B cell (primary cell): ENCODE measurements at regions not wholly inside any gene's neighbourhood (a gene's known extent, or its start where the extent isn't known, plus 50 kb on each side); places are given as distances from the start of the nearest gene placed in this dataset.

Experiments
- EZH2 ChIP-seq: IDR thresholded peaks from 2 replicates; pipeline ENCODE4 v1.6.1; 2012; ENCODE audit warnings: borderline replicate concordance, low read depth, mild to moderate bottlenecking, moderate library complexity, low read length; ENCODE audit not compliant: insufficient read depth, poor library complexity, severe bottlenecking
- TF ChIP-seq, protein P1 (sequence below): fragments of 200-600 bp; IDR thresholded peaks from one replicate; pipeline ENCODE4 v1.8.0; 2022; ENCODE audit warnings: antibody characterized with exemption, mild to moderate bottlenecking

GRCh38 chr13:72259528-72259927, 392.5 kb upstream of the DACH1 start:
- no peak for TF ChIP-seq EZH2
- TF ChIP-seq, protein P1, sequence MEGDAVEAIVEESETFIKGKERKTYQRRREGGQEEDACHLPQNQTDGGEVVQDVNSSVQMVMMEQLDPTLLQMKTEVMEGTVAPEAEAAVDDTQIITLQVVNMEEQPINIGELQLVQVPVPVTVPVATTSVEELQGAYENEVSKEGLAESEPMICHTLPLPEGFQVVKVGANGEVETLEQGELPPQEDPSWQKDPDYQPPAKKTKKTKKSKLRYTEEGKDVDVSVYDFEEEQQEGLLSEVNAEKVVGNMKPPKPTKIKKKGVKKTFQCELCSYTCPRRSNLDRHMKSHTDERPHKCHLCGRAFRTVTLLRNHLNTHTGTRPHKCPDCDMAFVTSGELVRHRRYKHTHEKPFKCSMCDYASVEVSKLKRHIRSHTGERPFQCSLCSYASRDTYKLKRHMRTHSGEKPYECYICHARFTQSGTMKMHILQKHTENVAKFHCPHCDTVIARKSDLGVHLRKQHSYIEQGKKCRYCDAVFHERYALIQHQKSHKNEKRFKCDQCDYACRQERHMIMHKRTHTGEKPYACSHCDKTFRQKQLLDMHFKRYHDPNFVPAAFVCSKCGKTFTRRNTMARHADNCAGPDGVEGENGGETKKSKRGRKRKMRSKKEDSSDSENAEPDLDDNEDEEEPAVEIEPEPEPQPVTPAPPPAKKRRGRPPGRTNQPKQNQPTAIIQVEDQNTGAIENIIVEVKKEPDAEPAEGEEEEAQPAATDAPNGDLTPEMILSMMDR, result no peak
